ENCODE measurements at regions not wholly inside any gene's neighbourhood (a gene's known extent, or its start where the extent isn't known, plus 50 kb on each side); places are given as distances from the start of the nearest gene placed in this dataset.

GRCh38 chr9:107870221-107870620, 380.7 kb upstream of the KLF4 start:
- H3K4me3 ChIP-seq: no peak overlapping the region
- H3K36me3 ChIP-seq: no peaks in the 10 kb centered on the region
- H3K4me1 ChIP-seq (ENCODE audit: low read depth): no peaks in the 10 kb centered on the region
- no peak for DNase-seq (ENCODE audit: low read depth in 1 of 2, low spot score in 1 of 2)
- H3K27ac ChIP-seq: no peak overlapping the region
- H3K9me3 ChIP-seq (ENCODE audit: low read depth): no peaks in the 10 kb centered on the region
- TF ChIP-seq CTCF (IDR thresholded peaks at IDR 0.05; ENCODE audit: low read depth, low read length): no peak
- no peaks in the 10 kb centered on the region for H3K27me3 ChIP-seq

- no peaks in the 10 kb centered on the region for H3K4me1 ChIP-seq (ENCODE audit: low read depth)
- DNase-seq (ENCODE audit: low read depth in 1 of 2, low spot score in 1 of 2): no peak
- no peaks in the 10 kb centered on the region for H3K36me3 ChIP-seq
- no peak overlapping the region for H3K27ac ChIP-seq
- no peaks in the 10 kb centered on the region for H3K9me3 ChIP-seq (ENCODE audit: low read depth)
- no peaks in the 10 kb centered on the region for H3K27me3 ChIP-seq
- TF ChIP-seq CTCF (IDR thresholded peaks at IDR 0.05; ENCODE audit: low read depth, low read length): no peak
- no peak overlapping the region for H3K4me3 ChIP-seq
Measured at GRCh38 chr9:107869111-107869510, 379.5 kb upstream of the KLF4 start.

GRCh38 chr9:107868186-107868585, 378.6 kb upstream of the KLF4 start:
- no peak overlapping the region for H3K27ac ChIP-seq
- no peak overlapping the region for H3K4me3 ChIP-seq
- TF ChIP-seq CTCF (IDR thresholded peaks at IDR 0.05; ENCODE audit: low read depth, low read length): no peak
- no peaks in the 10 kb centered on the region for H3K36me3 ChIP-seq
- DNase-seq (ENCODE audit: low read depth in 1 of 2, low spot score in 1 of 2): no peak
- no peaks in the 10 kb centered on the region for H3K9me3 ChIP-seq (ENCODE audit: low read depth)
- no peaks in the 10 kb centered on the region for H3K4me1 ChIP-seq (ENCODE audit: low read depth)
- H3K27me3 ChIP-seq: peaks cover 2% of the 10 kb centered on the region

- Histone ChIP-seq H3K4me1 (ENCODE audit: low read depth) (no peaks in the 10 kb centered on the region), H3K4me3 (no peak overlapping the region), H3K9me3 (ENCODE audit: low read depth) (no peaks in the 10 kb centered on the region), H3K36me3 (no peaks in the 10 kb centered on the region), H3K27ac (no peak overlapping the region), H3K27me3 (peaks cover 4% of the 10 kb centered on the region)
- no peak for TF ChIP-seq CTCF (IDR thresholded peaks at IDR 0.05; ENCODE audit: low read depth, low read length)
- DNase-seq (ENCODE audit: low read depth in 1 of 2, low spot score in 1 of 2): no peak
Measured at GRCh38 chr9:107867738-107868137, 378.2 kb upstream of the KLF4 start.

GRCh38 chr9:107866711-107867311, 377.2 kb upstream of the KLF4 start:
- TF ChIP-seq CTCF (IDR thresholded peaks at IDR 0.05; ENCODE audit: low read depth, low read length): no peak
- no peak overlapping the region for H3K4me3 ChIP-seq
- no peaks in the 10 kb centered on the region for H3K4me1 ChIP-seq (ENCODE audit: low read depth)
- H3K9me3 ChIP-seq (ENCODE audit: low read depth): no peaks in the 10 kb centered on the region
- peak in 1 of 2 donors; percentile 73 for DNase-seq (ENCODE audit: low read depth in 1 of 2, low spot score in 1 of 2)
- H3K27me3 ChIP-seq: peaks cover 4% of the 10 kb centered on the region
- H3K36me3 ChIP-seq: no peaks in the 10 kb centered on the region
- H3K27ac ChIP-seq: no peak overlapping the region
